GM21526 (cell line): ENCODE measurements at regions not wholly inside any gene's neighbourhood (a gene's known extent, or its start where the extent isn't known, plus 50 kb on each side); places are given as distances from the start of the nearest gene placed in this dataset.
"Not testable (repeated sequence)": the region's sequence is repeated elsewhere in the genome, so short reads cannot be mapped to it uniquely, and the experiment has no call there.

ENCODE experiments used
- ATAC-seq: cut with Tn5 transposase; IDR thresholded peaks from one replicate; pipeline ENCODE4 v1.9.1; 2021; ENCODE audit warnings: moderate library complexity; ENCODE audit not compliant: unreplicated experiment, low FRiP score

GRCh38 chr2:187775196-187775595, 221.0 kb upstream of the TFPI start:
- ATAC-seq, result no peak

GRCh38 chr2:187775651-187776050, 221.4 kb upstream of the TFPI start:
- no peak for ATAC-seq

DNA sequence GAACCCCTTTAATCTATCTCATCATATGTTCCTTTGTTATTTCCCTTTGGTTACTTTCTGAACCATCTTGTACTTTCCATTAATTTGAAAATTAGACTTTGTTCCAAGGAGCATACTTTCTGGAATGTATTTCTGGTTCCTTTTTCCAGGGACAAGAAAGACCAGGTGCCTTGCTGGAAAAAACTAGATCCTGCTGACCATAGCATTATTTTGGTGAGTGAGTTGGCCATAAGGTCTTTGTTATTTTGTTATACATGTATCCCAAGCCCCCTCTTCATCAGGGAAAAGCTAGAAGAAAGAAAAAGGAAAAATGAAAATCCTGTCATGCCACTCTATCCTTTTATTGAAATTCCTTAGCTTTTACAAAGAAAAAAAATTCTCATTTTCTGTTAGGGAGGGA, 228.1 kb upstream of the TFPI start:
- no peak for ATAC-seq

GRCh38 chr2:187783446-187783845, 229.2 kb upstream of the TFPI start:
- no peak for ATAC-seq

DNA sequence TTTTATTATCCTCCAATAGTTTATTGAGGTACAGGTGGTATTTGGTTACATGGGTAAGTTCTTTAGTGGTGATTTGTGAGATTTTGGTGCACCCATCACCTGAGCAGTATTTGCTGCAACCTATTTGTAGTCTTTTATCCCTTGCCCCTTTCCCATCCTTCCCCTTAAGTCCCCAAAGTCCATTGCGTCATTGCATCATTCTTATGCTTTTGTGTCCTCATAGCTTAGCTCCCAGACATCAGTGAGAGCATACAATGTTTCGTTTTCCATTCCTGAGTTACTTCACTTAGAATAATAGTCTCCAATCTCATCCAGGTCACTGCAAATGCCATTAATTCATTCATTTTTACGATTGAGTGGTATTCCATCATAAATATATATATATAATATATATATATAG, 229.9 kb upstream of the TFPI start:
- ATAC-seq, result not testable (repeated sequence)

DNA sequence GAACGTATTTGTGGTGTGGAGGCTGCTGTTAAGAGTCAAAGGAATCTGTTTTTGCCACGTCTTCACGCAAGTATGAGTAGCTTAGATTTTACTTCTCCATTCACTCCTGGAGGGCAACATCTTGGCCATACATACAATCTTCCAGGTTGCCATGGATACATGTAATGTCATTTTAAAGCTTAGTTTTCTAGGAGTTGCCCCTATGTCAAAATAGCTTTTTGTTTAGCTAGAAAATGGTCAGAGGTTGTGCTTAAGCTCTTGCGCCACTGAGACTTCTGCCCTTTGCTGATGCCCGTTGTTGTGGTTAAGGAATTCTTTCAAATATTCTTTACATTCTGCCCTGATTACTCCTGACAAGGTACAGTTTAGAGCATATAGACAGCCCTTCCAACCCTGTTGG, 245.4 kb upstream of the TFPI start:
- ATAC-seq, result no peak

- ATAC-seq, result no peak
Observed at GRCh38 chr2:187803816-187804215, 249.6 kb upstream of the TFPI start.

GRCh38 chr2:187815113-187815512, 260.9 kb upstream of the TFPI start:
- ATAC-seq, result no peak

DNA sequence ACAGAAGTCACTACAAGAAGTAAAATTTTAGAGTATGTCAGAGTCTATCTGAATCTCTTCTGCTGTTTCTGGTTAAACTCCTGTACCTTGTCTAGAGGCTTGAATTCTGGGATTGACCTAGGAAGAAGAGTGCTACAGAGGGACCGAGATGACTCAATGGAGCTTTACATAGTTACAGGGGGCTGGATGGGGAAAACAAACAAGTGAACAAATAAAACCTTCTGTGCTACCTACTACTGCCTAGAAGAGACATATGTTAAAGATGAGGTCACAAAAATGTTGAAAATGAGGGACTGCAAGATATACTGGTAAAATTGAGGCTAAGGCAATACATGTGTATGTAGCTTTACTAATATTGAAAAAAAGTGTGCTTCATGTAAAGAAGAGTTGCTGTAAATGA, 265.4 kb upstream of the TFPI start:
- no peak for ATAC-seq

DNA sequence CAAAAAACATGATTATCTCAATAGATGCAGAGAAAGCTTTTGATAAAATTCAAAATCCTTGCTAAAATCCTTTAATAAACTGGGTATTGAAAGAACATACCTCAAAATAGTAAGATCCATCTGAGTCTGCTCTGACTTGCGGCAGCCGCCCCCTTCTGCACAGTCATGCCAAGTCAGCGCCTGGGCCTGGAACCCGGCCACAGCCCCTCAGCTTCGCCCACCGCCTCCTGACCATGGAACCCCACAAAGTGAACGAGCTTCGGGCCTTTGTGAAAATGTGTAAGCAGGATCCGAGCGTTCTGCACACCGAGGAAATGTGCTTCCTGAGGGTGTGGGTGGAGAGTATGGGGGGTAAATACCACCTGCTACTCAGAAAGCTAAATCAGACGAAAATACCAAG, 270.9 kb upstream of the TFPI start:
- no peak for ATAC-seq

DNA sequence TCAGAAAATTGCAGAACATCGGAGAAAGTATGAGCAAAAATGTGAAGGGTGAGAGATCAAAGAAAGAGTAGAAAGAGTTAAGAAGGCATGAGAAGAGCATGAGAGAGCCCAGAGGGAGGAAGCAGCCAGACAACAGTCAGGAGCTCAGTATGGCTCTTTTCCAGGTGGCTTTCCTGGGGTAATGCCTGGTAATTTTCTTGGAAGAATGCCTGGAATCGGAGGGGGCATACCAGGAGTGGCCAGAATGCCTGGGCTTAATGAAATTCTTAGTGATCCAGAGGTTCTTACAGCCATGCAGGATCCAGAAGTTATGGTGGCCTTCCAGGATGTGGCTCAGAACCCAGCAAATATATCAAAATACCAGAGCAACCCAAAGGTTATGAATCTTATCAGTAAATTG, 271.8 kb upstream of the TFPI start:
- ATAC-seq, result no peak

DNA sequence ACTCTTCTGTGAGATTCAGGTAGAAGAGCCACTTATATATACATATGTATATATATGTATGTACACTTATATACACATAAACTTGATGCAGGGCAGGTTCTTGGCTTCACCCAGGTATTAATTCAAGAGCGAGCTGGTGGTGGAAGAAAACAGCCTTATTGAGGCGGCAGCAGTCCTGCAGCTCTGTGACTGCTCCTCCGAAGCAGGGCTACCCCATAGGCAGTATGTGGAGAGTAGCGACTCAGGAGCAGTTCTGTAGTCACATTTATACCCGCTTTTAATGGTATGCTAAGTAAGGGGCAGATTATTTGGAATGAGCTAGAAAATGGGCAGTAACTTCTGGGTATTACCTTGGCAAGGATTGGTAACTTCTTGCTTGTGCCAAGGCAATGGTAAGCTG, 280.6 kb upstream of the TFPI start:
- ATAC-seq, result no peak

- ATAC-seq, result no peak
Observed at GRCh38 chr2:187838690-187839089, 284.5 kb upstream of the TFPI start.

- no peak for ATAC-seq
Observed at GRCh38 chr2:187842315-187842714, 288.1 kb upstream of the TFPI start.

- no peak for ATAC-seq
Observed at GRCh38 chr2:187842978-187843847, 289.0 kb upstream of the TFPI start.

GRCh38 chr2:187847245-187848208, 293.3 kb upstream of the TFPI start:
- ATAC-seq, result no peak

GRCh38 chr2:187851955-187852561, 297.8 kb upstream of the TFPI start:
- no peak for ATAC-seq

DNA sequence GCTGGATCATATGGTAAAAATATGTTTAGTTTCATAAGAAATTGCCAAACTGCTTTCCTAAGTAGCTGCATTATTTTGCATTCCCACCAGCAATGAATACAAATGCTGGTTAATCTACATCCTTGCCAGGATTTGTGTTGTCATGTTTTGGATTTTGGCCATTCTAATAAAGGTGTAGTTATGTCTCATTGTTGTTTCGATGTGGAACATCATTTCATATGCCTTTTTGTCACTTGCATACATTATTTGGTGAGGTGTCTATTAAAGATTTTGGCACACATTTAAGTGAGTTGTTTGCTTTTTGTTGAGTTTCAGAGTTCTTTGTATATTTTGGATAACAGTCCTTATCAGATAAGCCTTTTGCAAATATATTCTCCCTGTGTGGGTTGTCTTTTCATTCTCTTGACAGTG, 299.2 kb upstream of the TFPI start:
- ATAC-seq, result no peak

DNA sequence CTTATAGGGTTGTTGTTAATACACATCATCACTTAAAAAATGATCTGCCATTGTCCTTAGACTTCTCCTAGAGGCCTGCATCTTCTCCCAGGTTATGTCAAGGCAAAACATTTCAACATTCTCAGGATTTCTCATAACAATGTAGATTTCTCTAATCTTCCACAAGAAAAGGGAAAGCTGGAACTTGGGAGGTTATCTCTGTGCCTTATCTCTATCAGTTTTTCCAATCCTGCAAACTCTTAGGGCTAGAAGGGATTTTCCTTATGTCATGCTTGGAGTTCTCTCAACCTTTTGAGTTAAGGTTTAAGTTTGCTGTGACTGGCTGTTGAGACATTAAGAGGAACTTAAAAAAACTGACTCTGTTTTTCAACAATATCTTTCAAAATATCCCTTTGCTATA, 300.6 kb upstream of the TFPI start:
- ATAC-seq, result no peak

GRCh38 chr2:187855689-187856088, 301.5 kb upstream of the TFPI start:
- no peak for ATAC-seq

DNA sequence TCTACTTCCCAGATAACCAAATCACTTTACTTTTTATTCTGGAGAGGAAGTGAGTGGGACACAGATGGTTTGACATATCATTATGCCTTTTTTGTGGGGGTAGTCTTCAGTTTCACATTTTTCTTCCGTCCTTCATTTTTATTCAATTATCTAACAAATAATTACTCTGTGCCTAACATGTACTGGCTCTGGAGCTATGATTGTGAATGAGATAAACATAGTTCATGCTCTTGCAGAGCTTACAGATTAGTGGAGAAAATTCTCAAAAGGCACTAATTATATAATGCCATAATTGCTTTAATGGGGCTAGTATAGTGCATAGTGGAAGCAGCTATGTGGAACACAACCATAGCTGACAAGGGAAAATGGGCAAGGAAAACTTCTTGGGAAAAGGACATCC, 303.6 kb upstream of the TFPI start:
- no peak for ATAC-seq
